GM19025 (cell line): ENCODE measurements at regions not wholly inside any gene's neighbourhood (a gene's known extent, or its start where the extent isn't known, plus 50 kb on each side); places are given as distances from the start of the nearest gene placed in this dataset.
"Not testable (repeated sequence)": the region's sequence is repeated elsewhere in the genome, so short reads cannot be mapped to it uniquely, and the experiment has no call there.

ENCODE experiments used
- ATAC-seq: cut with Tn5 transposase; IDR thresholded peaks from one replicate; pipeline ENCODE4 v1.9.1; 2021; ENCODE audit warnings: mild to moderate bottlenecking, low read depth, moderate library complexity; ENCODE audit not compliant: unreplicated experiment

DNA sequence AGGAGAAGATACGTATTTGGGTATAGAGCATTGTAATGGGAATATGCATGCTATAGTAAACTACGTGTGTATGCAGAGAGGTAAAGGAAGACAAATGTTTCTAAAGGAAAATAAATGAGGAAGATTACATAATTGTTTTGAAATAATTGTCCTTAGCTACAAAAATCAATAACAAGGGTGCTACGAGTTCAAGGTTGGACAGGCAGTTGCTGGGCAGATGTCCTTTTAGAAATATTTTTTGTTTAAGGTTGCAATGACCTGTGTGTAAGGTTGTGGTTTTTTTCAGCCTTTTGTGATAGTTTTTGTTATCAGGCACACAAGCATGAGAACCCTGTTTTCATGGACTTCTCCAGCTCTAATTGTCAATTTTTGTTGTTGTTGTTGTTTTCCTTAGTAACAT, 1304.1 kb upstream of the CHAC2 start:
- no peak for ATAC-seq

- no peak for ATAC-seq
Measured at GRCh38 chr2:52456561-52457377, 1310.8 kb upstream of the CHAC2 start.

DNA sequence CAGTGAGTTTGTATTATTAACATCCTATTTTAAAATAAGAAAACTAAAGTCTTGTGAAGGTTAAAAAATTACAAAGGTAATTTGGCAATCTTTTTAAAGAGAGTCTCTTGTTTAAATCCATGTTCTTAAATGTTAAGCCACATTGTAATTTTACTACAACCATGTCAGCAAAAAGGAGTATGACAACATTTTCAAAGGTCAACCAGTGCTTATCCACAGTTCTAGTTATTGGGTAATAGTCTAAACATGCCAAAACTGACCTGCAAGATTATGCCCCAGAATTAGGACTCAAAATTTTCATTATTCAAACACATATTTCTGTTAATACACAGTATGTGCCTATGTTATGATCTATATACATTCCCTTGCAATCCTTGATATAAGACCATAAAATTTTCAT, 1312.6 kb upstream of the CHAC2 start:
- ATAC-seq, result no peak

DNA sequence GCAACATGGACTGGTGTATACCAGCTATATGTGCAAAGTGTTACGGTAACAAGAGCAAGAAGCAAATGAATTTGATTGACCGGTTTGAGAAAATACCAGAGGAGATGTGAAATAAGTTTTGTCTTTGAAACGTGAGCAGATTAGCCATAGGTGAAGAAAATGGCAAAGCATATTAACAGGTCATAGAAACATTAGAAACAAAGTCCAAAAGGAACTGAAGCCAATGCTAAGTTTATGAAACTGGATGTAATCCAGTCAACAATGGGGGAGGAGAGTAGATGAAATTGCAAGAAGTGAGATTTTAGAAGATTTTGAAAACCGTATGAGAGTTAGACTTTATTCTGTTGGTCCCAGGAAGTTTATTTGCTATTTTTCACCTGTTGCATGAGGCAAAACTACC, 1315.4 kb upstream of the CHAC2 start:
- ATAC-seq, result no peak

- no peak for ATAC-seq
Measured at GRCh38 chr2:52445686-52446085, 1321.9 kb upstream of the CHAC2 start.

DNA sequence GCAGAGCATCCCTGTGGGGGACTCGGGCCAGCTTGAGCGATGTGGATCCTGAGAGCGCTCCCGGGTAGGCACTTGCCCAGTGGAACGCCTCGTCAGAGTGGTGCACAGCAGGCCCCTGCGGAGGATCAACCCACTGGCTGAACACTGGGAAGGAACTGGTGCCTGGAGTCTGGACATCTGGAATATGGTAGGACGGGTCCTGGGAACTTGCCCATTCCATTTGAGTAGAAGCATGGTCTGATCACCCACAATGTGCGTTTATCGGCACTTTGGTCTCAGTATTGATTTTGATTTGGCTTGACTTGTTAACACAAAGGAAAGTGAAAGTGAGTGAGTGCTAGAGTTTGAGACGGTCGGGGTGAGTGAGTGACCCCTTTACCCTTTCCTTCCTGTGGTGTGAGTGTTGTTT, 1336.2 kb upstream of the CHAC2 start:
- no peak for ATAC-seq

GRCh38 chr2:52429740-52430139, 1337.9 kb upstream of the CHAC2 start:
- no peak for ATAC-seq

- no peak for ATAC-seq
Measured at GRCh38 chr2:52429171-52429570, 1338.4 kb upstream of the CHAC2 start.

DNA sequence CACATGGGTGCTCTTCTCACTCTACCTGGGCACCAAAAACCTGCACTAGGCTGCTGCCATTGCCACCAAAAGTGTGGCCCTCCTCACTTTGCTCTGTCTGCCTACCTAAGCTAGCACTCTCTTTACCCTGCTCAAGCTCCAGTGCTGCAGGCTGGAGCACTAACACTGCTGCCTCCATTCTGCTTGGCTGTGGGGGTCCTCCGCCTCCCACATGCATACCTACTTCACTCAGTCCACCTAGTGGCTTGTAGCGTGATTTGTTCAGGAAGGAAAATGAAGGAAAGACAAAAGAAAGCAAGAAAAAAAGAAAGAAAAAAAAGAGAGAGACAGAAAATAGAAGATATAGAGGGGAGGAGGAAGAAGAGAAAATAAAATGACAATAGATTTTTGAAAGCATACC, 1339.4 kb upstream of the CHAC2 start:
- ATAC-seq, result no peak

DNA sequence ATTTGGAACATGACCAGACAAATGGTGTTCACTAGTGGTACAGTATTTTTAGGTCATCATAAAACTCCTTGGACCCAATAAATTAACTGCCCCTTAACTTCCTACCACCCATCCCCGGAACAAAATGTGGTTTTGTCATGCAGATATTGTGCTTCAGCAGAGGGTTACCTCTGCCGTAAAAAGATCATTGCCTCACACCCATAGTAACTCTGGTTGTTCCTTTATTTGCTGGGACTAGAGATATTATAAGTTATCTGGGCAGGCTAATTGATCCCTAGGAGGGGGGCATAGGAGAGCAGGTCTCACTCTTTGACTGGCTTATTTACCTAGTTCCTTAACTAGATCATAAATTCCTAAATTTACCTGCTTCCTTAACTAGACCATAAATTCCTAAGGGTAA, 1343.9 kb upstream of the CHAC2 start:
- ATAC-seq, result no peak

DNA sequence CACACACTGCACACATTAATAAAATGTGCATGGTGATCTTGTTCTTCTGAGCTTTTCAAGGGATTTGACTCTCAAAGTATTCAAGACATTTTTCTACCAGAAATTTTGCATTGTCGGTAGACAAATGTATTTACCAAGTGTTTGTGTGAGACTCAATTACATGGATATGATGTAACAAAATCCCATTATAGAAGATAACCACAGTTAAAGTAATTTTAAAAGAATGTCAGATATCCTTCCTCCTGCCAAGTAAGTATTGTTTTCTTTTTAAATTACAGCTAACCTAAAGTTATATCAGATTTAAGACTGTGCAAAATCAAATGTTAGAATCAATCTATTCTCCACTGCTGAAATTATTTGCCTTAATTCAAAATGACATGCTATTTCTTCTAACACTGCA, 1344.5 kb upstream of the CHAC2 start:
- ATAC-seq, result no peak

DNA sequence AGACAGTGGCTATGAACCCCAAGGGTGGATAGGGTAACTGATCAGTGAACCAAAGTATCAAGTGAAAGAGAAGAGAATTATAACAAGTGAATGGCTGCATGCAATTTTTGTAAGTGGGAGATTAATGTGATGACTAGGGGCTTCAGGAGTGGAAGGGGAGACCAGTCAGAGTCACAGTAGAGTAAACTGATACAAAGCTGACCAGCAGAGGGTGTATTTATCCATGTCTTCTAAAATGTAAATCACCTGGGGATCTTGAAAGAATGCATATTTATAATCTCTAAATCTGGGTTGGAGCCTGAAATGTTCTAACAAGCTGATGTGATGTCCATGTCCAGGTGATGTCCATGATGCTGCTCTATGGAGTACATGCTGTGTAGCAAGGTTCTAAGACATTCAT, 1351.3 kb upstream of the CHAC2 start:
- ATAC-seq, result no peak

GRCh38 chr2:52414561-52415295, 1352.9 kb upstream of the CHAC2 start:
- ATAC-seq, result no peak

DNA sequence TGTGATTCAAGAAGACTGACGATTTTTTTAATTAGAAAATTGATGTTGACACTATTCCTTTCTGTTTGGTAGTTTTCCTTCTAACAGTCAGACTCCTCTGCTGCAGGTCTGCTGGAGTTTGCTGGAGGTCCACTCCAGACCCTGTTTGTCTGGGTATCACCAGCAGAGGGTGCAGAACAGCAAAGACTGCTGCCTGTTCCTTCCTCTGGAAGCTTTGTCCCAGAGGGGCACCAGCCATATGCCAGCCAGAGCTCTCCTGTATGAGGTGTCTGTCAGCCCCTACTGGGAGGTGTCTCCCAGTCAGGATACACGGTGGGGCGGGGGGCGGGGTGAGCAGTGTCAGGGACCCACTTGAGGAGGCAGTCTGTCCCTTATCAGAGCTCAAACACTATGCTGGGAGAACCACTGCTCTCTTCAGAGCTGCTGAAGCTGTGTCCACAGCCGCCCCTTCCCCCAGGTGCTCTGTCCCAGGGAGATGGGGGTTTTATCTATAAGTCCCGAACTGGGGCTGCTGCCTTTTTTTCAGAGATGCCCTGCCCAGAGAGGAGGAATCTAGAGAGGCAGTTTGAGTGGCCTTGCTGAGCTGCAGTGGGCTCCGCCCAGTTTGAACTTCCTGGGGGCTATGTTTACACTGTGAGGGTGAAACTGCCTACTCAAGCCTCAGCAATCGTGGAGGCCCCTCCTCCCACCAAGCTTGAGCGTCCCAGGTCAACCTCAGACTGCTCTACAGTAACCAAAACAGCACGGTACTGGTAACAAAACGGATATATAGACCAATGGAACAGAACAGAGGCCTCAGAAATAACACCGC, 1358.1 kb upstream of the CHAC2 start:
- ATAC-seq, result not testable (repeated sequence)

DNA sequence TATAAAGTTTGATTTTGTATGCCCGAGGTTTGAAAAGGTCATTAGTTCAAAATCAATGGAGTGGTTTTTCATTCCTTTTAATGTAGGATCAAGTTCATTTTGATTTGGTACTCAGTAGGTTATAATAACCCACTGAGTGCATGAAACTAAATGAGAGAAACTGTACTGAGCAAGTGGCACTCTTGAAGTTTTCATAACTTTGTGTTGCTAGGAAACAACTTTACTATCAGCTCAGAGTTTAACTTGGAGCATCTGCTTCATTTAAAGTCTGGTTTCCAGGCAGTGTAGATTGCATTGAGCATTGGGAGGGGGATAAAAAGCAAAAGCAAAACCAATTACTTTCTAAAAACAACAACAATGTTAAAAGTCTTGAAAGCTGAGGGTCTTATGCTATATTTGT, 1361.6 kb upstream of the CHAC2 start:
- ATAC-seq, result no peak

- no peak for ATAC-seq
Measured at GRCh38 chr2:52404866-52405265, 1362.7 kb upstream of the CHAC2 start.

- ATAC-seq, result no peak
Measured at GRCh38 chr2:52404046-52404445, 1363.6 kb upstream of the CHAC2 start.

DNA sequence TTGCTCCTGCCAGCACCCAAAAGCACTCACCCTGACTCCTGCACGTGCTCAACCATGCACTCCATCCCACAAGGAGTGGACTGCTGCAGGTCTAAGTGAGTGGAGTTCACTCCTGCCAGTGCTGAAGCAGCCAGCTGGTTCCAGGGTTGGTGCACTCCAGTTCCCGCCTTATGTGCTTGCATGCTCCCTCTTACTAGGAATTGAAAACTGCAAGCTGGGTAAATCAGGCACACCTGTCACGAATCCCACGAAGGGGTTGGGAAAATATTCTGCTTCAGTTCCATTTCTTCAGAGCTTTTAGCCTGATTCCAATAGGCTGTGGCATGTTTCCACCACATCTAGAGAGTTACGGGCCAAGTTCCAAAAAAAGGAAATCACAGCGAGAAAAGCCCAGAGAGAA, 1365.5 kb upstream of the CHAC2 start:
- no peak for ATAC-seq

- ATAC-seq, result no peak
Measured at GRCh38 chr2:52396836-52397235, 1364.9 kb upstream of the NRXN1 start.

DNA sequence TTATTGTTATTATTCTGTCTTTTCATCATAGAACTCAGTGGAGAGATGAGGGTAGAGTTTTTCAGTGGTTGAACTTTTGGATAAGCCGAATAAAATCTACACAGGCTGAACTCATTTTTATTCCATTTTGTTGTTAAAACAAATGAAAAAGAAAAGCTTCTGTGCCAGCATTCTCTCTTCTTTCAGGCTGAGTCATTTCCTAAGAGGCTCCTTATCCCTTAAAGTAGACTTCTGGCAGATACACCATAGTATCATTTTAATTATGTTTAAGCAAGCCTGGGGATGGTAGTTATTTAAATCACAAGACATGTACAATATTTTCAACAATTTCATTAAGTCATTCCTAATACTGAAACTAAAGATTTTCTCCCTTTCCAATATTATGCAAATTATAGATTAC, 1364.0 kb upstream of the NRXN1 start:
- no peak for ATAC-seq

DNA sequence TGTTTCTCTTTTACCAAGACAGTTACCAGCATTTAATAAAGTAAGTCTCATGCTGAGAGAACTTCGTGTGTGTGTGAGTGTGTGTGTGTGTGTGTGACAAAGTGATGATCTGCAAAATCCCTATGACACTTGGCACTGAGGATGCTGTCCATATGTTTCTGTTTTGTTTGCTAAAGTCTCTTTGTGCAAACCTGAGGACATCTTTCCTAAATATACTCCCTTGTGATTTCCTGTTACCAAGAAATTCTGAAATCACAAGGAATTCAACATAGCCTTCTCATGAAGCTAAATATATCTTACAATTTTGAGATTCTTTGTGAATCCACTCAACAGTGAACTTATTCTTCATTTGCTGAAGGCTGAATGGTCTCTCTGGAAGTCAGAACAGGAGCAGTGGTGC, 1359.7 kb upstream of the NRXN1 start:
- no peak for ATAC-seq
